ENCODE measurements at regions not wholly inside any gene's neighbourhood (a gene's known extent, or its start where the extent isn't known, plus 50 kb on each side); places are given as distances from the start of the nearest gene placed in this dataset.

DNA sequence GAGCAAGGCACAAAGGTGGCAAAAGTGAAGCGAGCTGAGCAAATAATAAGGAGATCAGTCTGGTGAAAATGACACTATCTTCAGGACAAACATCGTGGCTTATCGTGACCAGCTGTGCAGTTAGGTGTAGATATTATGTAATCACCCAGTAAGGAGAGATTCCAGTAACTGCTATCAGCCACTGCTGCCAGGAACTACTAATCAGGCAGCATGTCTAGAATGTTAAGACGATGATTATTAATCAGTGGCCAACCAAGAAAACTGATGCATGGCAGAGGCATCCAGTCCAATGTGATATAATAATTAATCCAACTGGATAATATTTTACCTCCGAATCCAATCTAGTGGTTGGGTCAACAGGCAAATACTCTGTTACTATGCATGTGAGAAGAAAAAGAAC, 252.7 kb upstream of the ZPLD1 start:
- no peak overlapping the region for H3K4me3 ChIP-seq (ENCODE audit: low read length)
- no peak overlapping the region for H4K8ac ChIP-seq (ENCODE audit: low read depth, low read length)
- no peak overlapping the region for H4K5ac ChIP-seq (ENCODE audit: low read length)
- H3K4me1 ChIP-seq (ENCODE audit: control insufficient read depth, low read depth, low read length): no peaks in the 10 kb centered on the region
- H2BK15ac ChIP-seq (replicated peaks; ENCODE audit: low read depth): no peak overlapping the region
- no peak overlapping the region for H3K4ac ChIP-seq (ENCODE audit: low read depth, low read length)
- no CpG with 5 or more reads among the region's 5 CpGs for WGBS (ENCODE audit: extremely low coverage, insufficient coverage, low lambda C conversion rate)
- no peak overlapping the region for H2BK120ac ChIP-seq (ENCODE audit: low read depth, low read length)
- no peak overlapping the region for H3K56ac ChIP-seq (ENCODE audit: low read length)
- H3K79me1 ChIP-seq (ENCODE audit: low read length): no peaks in the 10 kb centered on the region
- no peaks in the 10 kb centered on the region for H3K36me3 ChIP-seq (ENCODE audit: control insufficient read depth, insufficient read depth, low read length)
- no peaks in the 10 kb centered on the region for H3K79me2 ChIP-seq (ENCODE audit: control insufficient read depth, insufficient read depth, low read length)
- H3K4me2 ChIP-seq (ENCODE audit: low read length): no peak overlapping the region
- no peak overlapping the region for H3K9ac ChIP-seq (ENCODE audit: low read length)
- H3K27me3 ChIP-seq (ENCODE audit: insufficient read depth, low read length, poor library complexity): no peaks in the 10 kb centered on the region
- H3K18ac ChIP-seq (ENCODE audit: low read length): no peak overlapping the region
- no peak overlapping the region for H2AK5ac ChIP-seq (ENCODE audit: low read length)
- no peak overlapping the region for H2BK5ac ChIP-seq (ENCODE audit: low read length)
- no peak overlapping the region for H3K23ac ChIP-seq (ENCODE audit: low read length)
- DNase-seq: no peak
- H3K27ac ChIP-seq (ENCODE audit: low read depth, low read length): no peak overlapping the region

DNA sequence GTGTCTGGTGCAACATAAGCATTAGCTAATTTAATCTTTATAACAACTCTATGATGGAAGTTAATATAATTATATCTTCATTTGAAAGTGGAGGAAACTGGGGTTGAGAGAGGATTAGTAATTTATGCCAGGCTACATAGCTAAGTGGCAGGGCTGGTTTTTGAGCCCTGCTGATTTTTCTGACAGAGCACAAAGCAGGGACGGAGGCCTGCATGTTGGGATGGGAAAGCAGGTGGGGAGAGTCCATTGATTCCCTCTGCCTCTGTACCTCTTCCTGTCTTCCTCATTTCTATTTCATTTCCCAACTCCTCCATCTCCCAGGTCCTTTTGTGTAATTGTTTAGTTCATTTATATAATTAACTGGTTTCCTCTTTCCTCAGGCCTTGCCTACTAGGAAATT, 251.6 kb upstream of the ZPLD1 start:
- no peaks in the 10 kb centered on the region for H3K79me2 ChIP-seq (ENCODE audit: control insufficient read depth, insufficient read depth, low read length)
- no peak overlapping the region for H2AK5ac ChIP-seq (ENCODE audit: low read length)
- no peaks in the 10 kb centered on the region for H3K36me3 ChIP-seq (ENCODE audit: control insufficient read depth, insufficient read depth, low read length)
- H3K79me1 ChIP-seq (ENCODE audit: low read length): no peaks in the 10 kb centered on the region
- H3K4me2 ChIP-seq (ENCODE audit: low read length): no peak overlapping the region
- no CpG with 5 or more reads among the region's 1 CpG for WGBS (ENCODE audit: extremely low coverage, insufficient coverage, low lambda C conversion rate)
- H2BK5ac ChIP-seq (ENCODE audit: low read length): no peak overlapping the region
- H3K4me1 ChIP-seq (ENCODE audit: control insufficient read depth, low read depth, low read length): no peaks in the 10 kb centered on the region
- DNase-seq: no peak
- H4K8ac ChIP-seq (ENCODE audit: low read depth, low read length): no peak overlapping the region
- no peak overlapping the region for H3K9ac ChIP-seq (ENCODE audit: low read length)
- H3K23ac ChIP-seq (ENCODE audit: low read length): no peak overlapping the region
- H3K27ac ChIP-seq (ENCODE audit: low read depth, low read length): no peak overlapping the region
- H3K18ac ChIP-seq (ENCODE audit: low read length): no peak overlapping the region
- H3K56ac ChIP-seq (ENCODE audit: low read length): no peak overlapping the region
- H3K4me3 ChIP-seq (ENCODE audit: low read length): no peak overlapping the region
- H3K27me3 ChIP-seq (ENCODE audit: insufficient read depth, low read length, poor library complexity): no peaks in the 10 kb centered on the region
- no peak overlapping the region for H2BK15ac ChIP-seq (replicated peaks; ENCODE audit: low read depth)
- no peak overlapping the region for H2BK120ac ChIP-seq (ENCODE audit: low read depth, low read length)
- H3K4ac ChIP-seq (ENCODE audit: low read depth, low read length): no peak overlapping the region
- H4K5ac ChIP-seq (ENCODE audit: low read length): no peak overlapping the region

DNA sequence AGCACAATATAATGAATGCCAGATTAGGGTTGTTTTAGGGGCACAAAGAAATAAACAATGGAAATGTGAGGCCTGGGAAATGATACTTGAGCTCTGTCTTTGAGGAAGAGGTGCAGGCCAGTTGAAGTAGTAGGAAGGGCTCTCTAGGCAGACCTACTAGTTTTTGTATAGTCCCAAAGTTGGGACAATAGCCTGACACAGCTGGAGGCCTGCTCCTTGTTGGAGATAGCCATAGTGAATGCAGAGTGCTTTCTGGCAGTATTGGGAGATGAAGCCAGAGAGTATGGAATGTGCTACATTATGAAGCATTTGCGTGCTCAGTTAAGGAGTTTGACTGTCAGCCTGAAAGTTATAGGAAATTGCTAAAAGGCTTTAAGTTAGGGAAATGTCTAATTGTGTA, 251.2 kb upstream of the ZPLD1 start:
- H3K79me2 ChIP-seq (ENCODE audit: control insufficient read depth, insufficient read depth, low read length): no peaks in the 10 kb centered on the region
- H3K18ac ChIP-seq (ENCODE audit: low read length): no peak overlapping the region
- no peak overlapping the region for H2BK5ac ChIP-seq (ENCODE audit: low read length)
- H3K27ac ChIP-seq (ENCODE audit: low read depth, low read length): no peak overlapping the region
- no peak overlapping the region for H2BK15ac ChIP-seq (replicated peaks; ENCODE audit: low read depth)
- H3K23ac ChIP-seq (ENCODE audit: low read length): no peak overlapping the region
- H3K4me3 ChIP-seq (ENCODE audit: low read length): no peak overlapping the region
- H2BK120ac ChIP-seq (ENCODE audit: low read depth, low read length): no peak overlapping the region
- H3K36me3 ChIP-seq (ENCODE audit: control insufficient read depth, insufficient read depth, low read length): no peaks in the 10 kb centered on the region
- no peaks in the 10 kb centered on the region for H3K27me3 ChIP-seq (ENCODE audit: insufficient read depth, low read length, poor library complexity)
- no peak overlapping the region for H3K4ac ChIP-seq (ENCODE audit: low read depth, low read length)
- H3K4me2 ChIP-seq (ENCODE audit: low read length): no peak overlapping the region
- H4K8ac ChIP-seq (ENCODE audit: low read depth, low read length): no peak overlapping the region
- no peaks in the 10 kb centered on the region for H3K79me1 ChIP-seq (ENCODE audit: low read length)
- no peaks in the 10 kb centered on the region for H3K4me1 ChIP-seq (ENCODE audit: control insufficient read depth, low read depth, low read length)
- H4K5ac ChIP-seq (ENCODE audit: low read length): no peak overlapping the region
- H3K9ac ChIP-seq (ENCODE audit: low read length): no peak overlapping the region
- no peak overlapping the region for H2AK5ac ChIP-seq (ENCODE audit: low read length)
- no CpG with 5 or more reads among the region's 1 CpG for WGBS (ENCODE audit: extremely low coverage, insufficient coverage, low lambda C conversion rate)
- H3K56ac ChIP-seq (ENCODE audit: low read length): no peak overlapping the region
- no peak for DNase-seq

DNA sequence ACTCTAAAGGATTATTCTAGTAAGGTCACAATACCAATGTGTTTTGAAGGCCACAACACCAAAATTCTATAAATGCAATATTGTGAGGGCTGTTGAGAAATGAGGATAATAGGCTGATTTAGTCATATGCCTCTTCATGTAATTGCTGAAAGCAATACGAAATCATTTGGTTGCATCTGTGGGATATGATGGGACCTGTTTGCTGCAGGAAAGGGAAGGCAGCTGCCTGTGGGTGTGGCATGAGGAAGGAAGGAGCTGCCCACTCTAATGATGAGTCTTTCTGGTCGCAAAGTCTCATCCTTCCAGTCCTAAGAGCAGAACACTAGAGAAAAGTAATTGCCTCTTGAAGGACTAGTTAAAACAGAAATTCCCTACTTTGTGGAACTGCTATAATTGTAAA, 245.3 kb upstream of the ZPLD1 start:
- no CpG with 5 or more reads among the region's 2 CpGs for WGBS (ENCODE audit: extremely low coverage, insufficient coverage, low lambda C conversion rate)
- Histone ChIP-seq H3K27me3 (ENCODE audit: insufficient read depth, low read length, poor library complexity) (no peaks in the 10 kb centered on the region), H3K4me1 (ENCODE audit: control insufficient read depth, low read depth, low read length) (no peaks in the 10 kb centered on the region)

DNA sequence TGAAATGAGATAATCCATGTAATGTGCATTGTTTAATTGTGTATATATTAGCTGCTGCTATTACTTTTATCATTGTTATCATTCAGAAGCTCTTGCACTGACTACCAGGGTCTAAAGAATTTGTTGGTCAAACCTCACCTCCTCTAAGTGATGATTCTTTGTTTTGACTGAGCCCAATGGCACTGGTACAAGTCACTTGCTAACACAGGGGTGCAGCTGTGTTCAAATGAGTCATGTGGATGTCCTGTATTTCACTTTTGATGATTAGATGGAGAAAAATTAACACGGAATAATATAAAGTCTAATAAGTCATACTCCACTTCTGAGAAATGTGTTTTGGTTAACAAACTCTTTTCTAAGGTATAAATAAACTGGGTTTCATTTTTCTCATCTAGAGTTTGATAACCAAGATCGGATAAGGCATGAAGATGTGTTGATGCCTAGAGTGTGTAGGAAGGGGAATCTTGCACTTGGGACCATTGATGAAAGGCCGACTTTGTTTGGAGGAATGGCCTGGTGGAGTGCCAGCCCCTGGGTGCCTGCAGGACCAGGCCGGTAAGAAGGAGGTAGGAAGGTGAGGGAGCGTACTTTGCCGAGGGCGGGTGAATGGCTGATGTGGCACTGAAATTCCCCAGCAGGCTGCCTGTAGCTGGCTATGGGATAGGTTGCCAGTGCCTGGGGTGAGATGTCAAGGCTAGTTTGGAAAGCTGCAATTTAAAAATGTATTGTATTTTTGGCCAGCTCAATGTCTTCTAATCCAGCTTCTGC, 244.7 kb upstream of the ZPLD1 start:
- no peak overlapping the region for H4K5ac ChIP-seq (ENCODE audit: low read length)
- no peaks in the 10 kb centered on the region for H3K27me3 ChIP-seq (ENCODE audit: insufficient read depth, low read length, poor library complexity)
- H2AK5ac ChIP-seq (ENCODE audit: low read length): no peak overlapping the region
- no peak overlapping the region for H3K4me2 ChIP-seq (ENCODE audit: low read length)
- no peak overlapping the region for H2BK5ac ChIP-seq (ENCODE audit: low read length)
- H3K4ac ChIP-seq (ENCODE audit: low read depth, low read length): no peak overlapping the region
- H3K4me1 ChIP-seq (ENCODE audit: control insufficient read depth, low read depth, low read length): no peaks in the 10 kb centered on the region
- H3K27ac ChIP-seq (ENCODE audit: low read depth, low read length): no peak overlapping the region
- no peak overlapping the region for H3K56ac ChIP-seq (ENCODE audit: low read length)
- H2BK120ac ChIP-seq (ENCODE audit: low read depth, low read length): no peak overlapping the region
- H3K9ac ChIP-seq (ENCODE audit: low read length): no peak overlapping the region
- no peak overlapping the region for H3K23ac ChIP-seq (ENCODE audit: low read length)
- no CpG with 5 or more reads among the region's 7 CpGs for WGBS (ENCODE audit: extremely low coverage, insufficient coverage, low lambda C conversion rate)
- no peak overlapping the region for H2BK15ac ChIP-seq (replicated peaks; ENCODE audit: low read depth)
- no peaks in the 10 kb centered on the region for H3K79me2 ChIP-seq (ENCODE audit: control insufficient read depth, insufficient read depth, low read length)
- H3K4me3 ChIP-seq (ENCODE audit: low read length): no peak overlapping the region
- no peaks in the 10 kb centered on the region for H3K79me1 ChIP-seq (ENCODE audit: low read length)
- no peak for DNase-seq
- H3K18ac ChIP-seq (ENCODE audit: low read length): no peak overlapping the region
- no peaks in the 10 kb centered on the region for H3K36me3 ChIP-seq (ENCODE audit: control insufficient read depth, insufficient read depth, low read length)
- H4K8ac ChIP-seq (ENCODE audit: low read depth, low read length): no peak overlapping the region

More for the DNA sequence above, 245.3 kb upstream of the ZPLD1 start:
- no peaks in the 10 kb centered on the region for H3K79me2 ChIP-seq (ENCODE audit: control insufficient read depth, insufficient read depth, low read length)
- no peak overlapping the region for H4K5ac ChIP-seq (ENCODE audit: low read length)
- no peak overlapping the region for H2BK120ac ChIP-seq (ENCODE audit: low read depth, low read length)
- H3K4me2 ChIP-seq (ENCODE audit: low read length): no peak overlapping the region
- H3K56ac ChIP-seq (ENCODE audit: low read length): no peak overlapping the region
- no peak overlapping the region for H2BK15ac ChIP-seq (replicated peaks; ENCODE audit: low read depth)
- no peaks in the 10 kb centered on the region for H3K36me3 ChIP-seq (ENCODE audit: control insufficient read depth, insufficient read depth, low read length)
- no peak overlapping the region for H3K4ac ChIP-seq (ENCODE audit: low read depth, low read length)
- no peak overlapping the region for H3K9ac ChIP-seq (ENCODE audit: low read length)
- no peak overlapping the region for H3K27ac ChIP-seq (ENCODE audit: low read depth, low read length)
- no peak overlapping the region for H4K8ac ChIP-seq (ENCODE audit: low read depth, low read length)
- no peak overlapping the region for H3K4me3 ChIP-seq (ENCODE audit: low read length)
- H3K79me1 ChIP-seq (ENCODE audit: low read length): no peaks in the 10 kb centered on the region
- no peak overlapping the region for H2AK5ac ChIP-seq (ENCODE audit: low read length)
- H3K23ac ChIP-seq (ENCODE audit: low read length): no peak overlapping the region
- DNase-seq: no peak
- H3K18ac ChIP-seq (ENCODE audit: low read length): no peak overlapping the region
- H2BK5ac ChIP-seq (ENCODE audit: low read length): no peak overlapping the region

DNA sequence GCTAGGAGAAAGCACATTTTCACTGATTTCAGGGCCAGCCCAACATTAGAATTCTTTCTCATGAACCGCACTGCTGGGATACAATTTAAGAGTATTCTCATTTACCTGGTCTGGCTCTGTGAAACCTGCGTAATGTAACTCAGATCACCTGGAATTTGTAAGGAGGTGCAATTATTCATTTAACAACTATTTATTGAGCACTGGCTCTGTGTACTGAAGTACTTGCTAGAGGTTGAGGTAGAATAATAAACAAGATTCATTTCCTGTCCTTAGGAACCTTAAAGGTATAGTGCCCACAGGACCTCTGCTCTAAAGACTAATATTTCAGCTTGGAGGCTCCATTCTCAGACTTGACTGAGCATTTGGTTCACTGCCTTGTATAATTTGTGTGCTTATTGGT, 242.2 kb upstream of the ZPLD1 start:
- H2BK120ac ChIP-seq (ENCODE audit: low read depth, low read length): no peak overlapping the region
- no peaks in the 10 kb centered on the region for H3K36me3 ChIP-seq (ENCODE audit: control insufficient read depth, insufficient read depth, low read length)
- no peak overlapping the region for H2BK15ac ChIP-seq (replicated peaks; ENCODE audit: low read depth)

More for the DNA sequence above, 242.2 kb upstream of the ZPLD1 start:
- H3K4ac ChIP-seq (ENCODE audit: low read depth, low read length): no peak overlapping the region
- H3K18ac ChIP-seq (ENCODE audit: low read length): no peak overlapping the region
- H3K4me3 ChIP-seq (ENCODE audit: low read length): no peak overlapping the region
- no peak overlapping the region for H4K8ac ChIP-seq (ENCODE audit: low read depth, low read length)
- no peak for DNase-seq
- no peaks in the 10 kb centered on the region for H3K4me1 ChIP-seq (ENCODE audit: control insufficient read depth, low read depth, low read length)
- no peak overlapping the region for H3K23ac ChIP-seq (ENCODE audit: low read length)
- no CpG with 5 or more reads among the region's 2 CpGs for WGBS (ENCODE audit: extremely low coverage, insufficient coverage, low lambda C conversion rate)
- H3K27ac ChIP-seq (ENCODE audit: low read depth, low read length): no peak overlapping the region
- H2AK5ac ChIP-seq (ENCODE audit: low read length): no peak overlapping the region
- no peak overlapping the region for H4K5ac ChIP-seq (ENCODE audit: low read length)
- H3K9ac ChIP-seq (ENCODE audit: low read length): no peak overlapping the region
- no peak overlapping the region for H3K56ac ChIP-seq (ENCODE audit: low read length)
- H3K79me1 ChIP-seq (ENCODE audit: low read length): no peaks in the 10 kb centered on the region
- no peak overlapping the region for H3K4me2 ChIP-seq (ENCODE audit: low read length)
- H3K27me3 ChIP-seq (ENCODE audit: insufficient read depth, low read length, poor library complexity): no peaks in the 10 kb centered on the region
- no peak overlapping the region for H2BK5ac ChIP-seq (ENCODE audit: low read length)
- no peaks in the 10 kb centered on the region for H3K79me2 ChIP-seq (ENCODE audit: control insufficient read depth, insufficient read depth, low read length)
